Fibroblast of lung (primary cell): ENCODE measurements at regions not wholly inside any gene's neighbourhood (a gene's known extent, or its start where the extent isn't known, plus 50 kb on each side); places are given as distances from the start of the nearest gene placed in this dataset.

ENCODE experiments used
- CTCF ChIP-seq, 2 donors: IDR thresholded peaks in 1 of 2; conservative IDR thresholded peaks in 1 of 2; 1 replicate in 1 of 2; 2 replicates in 1 of 2; pipeline ENCODE4 v1.5.1; 2011 to 2012; ENCODE audit warnings: low read length in 2 of 2, control low read depth in 1 of 2, inconsistent platforms in 1 of 2, low read depth in 1 of 2, mild to moderate bottlenecking in 1 of 2
- EZH2 ChIP-seq: IDR thresholded peaks from 2 replicates; pipeline ENCODE4 v1.5.1; 2012; ENCODE audit warnings: low read length, control low read depth, mild to moderate bottlenecking; ENCODE audit errors: missing control alignments

- TF ChIP-seq EZH2 = no peak
- no peak for TF ChIP-seq CTCF (conservative IDR thresholded peaks at IDR 0.05 in 1 of 2, IDR thresholded peaks at IDR 0.05 in 1 of 2; ENCODE audit: low read depth in 1 of 2, low read length in 2 of 2)
Measured at GRCh38 chr17:63138713-63139112, 172.7 kb downstream of the TANC2 start.
